GM18858 (cell line): ENCODE measurements at regions not wholly inside any gene's neighbourhood (a gene's known extent, or its start where the extent isn't known, plus 50 kb on each side); places are given as distances from the start of the nearest gene placed in this dataset.
"Not testable (repeated sequence)": the region's sequence is repeated elsewhere in the genome, so short reads cannot be mapped to it uniquely, and the experiment has no call there.

Source experiments
- ATAC-seq: cut with Tn5 transposase; IDR thresholded peaks from one replicate; pipeline ENCODE4 v1.9.1; 2021; ENCODE audit not compliant: unreplicated experiment

DNA sequence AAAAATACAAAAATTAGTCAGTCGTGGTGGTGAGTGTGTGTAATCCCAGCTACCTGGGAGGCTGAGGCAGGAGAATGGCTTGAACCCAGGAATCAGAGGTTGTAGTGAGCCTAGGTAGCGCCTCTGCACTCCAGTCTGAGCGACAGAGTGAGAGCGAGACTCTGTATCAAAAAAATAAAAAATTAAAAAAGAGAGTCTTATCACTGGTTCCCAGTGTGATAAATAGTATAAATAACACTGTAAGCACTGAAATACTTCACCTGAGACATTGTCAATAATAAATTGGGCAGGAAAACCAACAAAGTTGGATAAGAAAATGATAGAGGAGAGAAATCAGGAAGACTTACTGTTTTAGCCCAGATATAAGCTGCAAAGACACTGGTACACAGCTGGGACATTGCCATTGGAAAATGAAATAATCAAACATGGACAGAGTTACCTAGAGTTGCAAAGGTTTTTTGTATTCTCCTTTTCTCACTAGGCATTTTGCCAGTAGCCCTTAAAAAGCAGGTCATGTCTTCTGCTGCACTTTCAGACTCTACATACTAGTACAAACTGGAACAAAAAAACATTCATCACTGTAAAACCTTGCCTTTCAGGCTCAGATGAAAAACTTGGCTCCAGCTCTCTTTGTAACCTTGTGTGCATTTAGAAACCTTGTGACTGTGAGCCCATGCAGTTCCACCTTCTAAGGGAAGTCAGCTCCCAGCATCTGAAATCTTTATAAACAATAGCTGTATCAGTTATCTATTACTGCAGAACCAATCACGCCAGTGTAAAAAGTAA, 55.0 kb upstream of the PPP1R2C start:
- ATAC-seq: no peak

DNA sequence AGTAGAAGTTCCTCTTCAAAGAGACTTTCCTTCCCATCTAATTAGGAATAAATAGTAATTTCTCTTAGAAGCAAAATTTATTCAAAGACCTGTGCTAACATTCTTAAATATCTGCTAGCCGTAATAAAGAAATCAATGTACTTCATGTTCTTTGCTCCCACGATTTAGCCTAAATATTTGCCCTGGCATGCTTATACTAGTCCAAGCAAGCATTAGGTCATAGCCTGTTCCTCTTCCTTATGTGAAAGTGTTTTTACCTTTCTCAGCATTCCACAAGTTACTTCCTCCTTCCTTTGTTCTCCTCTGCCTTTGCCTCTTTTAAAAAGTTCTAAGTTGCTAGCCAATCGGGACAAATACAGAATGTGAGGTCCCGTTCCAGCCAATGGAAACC, 55.6 kb upstream of the PPP1R2C start:
- ATAC-seq: not testable (repeated sequence)

DNA sequence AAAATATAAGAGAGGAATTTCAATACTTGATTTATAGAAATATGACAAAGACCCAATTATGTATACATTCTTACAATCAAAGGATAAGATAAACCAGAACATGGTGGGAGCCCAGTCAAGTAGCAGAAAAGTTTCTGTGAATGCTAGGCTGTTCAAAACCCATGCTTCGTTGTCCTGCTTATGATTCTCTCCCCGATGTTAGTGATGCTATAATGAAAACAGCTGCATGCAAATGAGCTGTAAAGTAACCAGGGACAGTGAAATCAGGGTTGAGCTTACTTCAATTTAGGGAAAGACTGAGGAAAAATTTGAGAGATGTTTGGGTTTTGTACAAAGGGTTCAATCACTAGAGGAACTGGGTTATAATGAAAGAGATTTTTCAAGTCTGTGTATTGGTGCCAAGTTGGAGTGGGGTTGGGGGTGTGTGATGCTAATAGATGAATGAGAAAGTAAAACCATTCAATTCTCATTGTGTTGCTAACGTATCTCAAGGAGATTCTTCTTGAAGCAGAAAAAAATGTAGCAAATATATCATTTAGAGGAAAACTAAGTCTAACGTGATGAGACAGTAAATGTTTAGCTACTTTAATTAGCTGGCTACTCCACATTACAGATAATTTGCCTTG, 59.3 kb upstream of the PPP1R2C start:
- ATAC-seq: no peak

DNA sequence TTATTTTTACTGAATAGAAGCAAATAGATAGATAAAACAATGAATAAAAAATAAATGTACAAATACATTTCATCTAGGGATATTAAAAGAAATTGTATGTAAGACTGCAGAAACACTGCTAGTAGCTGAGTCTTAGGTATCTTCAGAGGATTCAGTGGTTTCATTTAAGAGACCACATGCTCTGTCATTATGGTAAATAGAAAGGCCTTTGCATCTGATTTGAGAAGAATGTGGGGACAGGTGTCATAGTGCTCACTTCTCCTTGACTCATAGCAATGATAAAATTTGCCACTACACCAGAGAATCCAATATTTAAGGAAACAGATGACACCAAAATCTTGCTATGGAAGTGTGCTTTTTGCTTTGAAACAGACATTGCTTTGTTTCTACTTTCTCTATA, 59.8 kb upstream of the PPP1R2C start:
- ATAC-seq: no peak

DNA sequence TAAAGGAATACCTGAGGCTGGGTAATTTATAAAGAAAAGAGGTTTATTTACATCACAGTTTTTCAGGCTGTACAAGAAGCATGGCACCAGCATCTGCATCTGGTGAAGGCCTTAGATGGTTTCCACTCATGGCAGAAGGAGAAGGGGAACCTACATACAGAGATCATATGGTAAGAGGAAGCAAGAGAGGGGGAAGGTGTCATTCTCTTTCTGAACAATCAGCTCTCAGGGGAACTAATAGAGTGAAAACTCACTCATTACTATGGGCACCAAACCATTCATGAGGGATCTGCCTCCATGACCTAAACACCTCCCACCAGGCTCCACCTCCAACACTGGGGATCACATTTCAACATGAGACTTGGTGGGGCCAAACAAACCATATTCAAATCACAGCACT, 61.7 kb upstream of the PPP1R2C start:
- ATAC-seq: no peak

DNA sequence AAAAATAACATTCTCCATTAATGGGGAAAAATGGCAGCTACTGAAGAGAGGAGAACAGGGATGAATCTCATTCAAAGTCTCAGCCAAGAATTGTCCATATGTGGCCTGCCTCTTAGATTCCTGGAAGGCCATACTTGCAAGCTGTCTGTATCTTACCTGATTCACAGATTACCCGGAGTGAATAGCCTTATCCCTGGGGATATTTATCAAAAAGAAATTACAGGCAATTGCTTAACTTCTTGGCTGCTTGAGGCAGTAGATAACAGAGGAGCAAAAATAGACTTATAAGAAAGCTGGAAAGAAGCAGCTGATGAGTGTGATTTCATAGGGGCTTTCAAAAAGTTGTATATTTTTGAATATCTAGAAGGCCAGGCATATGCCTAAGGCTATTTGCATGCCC, 68.8 kb upstream of the PPP1R2C start:
- no peak for ATAC-seq

DNA sequence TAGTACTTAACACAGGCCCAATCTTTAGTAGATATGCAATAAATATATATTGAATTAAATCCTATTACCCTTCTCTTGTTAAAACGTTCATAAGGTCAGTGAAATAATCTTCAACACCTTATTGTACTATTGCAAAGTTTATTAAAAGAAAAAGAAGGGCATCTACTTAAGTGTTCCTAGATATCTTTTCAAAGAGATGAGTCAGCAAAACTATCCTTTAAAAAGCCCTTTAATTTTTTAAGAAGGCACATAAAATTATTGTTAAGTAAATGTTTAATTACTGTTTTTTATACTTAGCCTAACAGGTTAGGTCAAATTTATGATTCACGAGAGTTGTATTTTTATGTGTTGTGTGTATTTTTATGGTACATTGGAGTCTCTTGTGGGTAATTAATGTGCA, 77.3 kb upstream of the PPP1R2C start:
- ATAC-seq: no peak

DNA sequence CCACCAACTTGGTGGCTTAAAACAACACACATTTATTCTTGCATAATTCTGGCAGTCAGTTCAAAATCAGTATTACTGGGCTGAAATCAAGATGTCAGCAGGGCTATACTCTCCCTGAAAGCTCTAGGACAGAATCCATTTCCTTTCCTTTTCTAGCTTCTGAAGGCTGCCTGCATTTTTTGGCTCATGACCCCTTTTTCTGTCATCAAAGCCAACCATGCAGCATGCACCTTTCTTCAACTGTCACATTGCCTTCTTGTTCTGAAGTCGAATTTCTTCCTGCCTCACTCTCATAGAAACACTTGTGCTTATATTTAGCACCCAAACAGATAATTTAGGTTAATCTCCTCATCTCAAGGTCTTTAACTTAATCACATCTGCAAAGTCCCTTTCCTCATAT, 79.8 kb upstream of the PPP1R2C start:
- no peak for ATAC-seq

DNA sequence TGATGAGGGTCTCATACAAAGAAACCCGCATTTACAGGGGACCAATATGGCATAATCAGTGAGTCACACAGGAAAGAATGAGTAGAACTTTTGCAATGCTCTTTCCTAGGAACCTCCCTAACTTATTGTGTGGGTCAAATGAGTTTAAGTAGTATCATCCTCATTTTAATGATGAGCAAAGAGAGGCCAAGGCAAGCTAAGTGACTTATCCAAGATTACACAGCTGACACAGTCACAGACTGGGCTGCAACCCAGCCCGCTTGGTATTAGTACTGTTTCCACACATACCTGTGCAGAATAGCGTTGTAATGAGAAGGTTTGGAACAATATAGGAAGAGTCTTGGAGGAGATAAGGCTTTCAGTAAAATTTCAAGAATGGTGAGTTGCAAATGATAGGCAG, 91.0 kb upstream of the PPP1R2C start:
- ATAC-seq: no peak

DNA sequence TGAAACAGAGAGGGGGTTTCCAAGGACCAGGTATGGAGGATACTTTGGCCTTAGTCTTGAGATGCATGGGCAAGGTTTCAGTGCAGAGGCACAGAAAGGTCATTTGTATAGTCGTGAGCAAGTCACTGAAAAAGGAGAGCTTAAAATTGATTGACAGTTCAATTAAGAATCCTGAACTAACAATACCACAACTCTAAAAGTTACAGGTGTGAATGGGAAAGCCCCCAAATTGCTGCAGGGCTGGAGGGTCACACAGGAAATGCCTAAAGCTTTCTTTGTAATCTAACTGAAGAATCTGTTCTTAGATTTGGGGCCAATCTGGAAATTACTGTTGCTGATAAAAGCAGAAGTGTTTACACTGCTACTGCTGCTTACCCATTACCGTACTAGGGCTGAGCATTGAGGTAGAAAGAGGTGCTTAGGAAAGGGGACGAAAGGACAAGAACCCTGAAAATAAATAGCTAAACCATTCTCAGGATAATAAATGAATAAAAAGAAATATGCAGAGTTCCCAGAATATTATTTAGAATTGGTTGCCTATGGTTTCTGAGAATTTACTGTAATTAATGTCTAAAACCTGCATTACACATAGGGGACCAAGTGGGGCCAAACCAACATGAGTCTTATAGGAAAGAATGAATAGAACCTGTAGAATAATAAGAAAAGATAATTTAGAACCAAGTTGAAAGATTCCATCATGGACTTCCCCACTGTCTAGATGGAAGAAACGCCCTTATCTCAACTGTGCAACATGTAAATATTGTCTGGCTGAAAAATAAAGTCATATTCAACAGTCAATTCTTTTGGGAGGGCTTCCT, 91.9 kb upstream of the PPP1R2C start:
- ATAC-seq: peak; percentile 89

DNA sequence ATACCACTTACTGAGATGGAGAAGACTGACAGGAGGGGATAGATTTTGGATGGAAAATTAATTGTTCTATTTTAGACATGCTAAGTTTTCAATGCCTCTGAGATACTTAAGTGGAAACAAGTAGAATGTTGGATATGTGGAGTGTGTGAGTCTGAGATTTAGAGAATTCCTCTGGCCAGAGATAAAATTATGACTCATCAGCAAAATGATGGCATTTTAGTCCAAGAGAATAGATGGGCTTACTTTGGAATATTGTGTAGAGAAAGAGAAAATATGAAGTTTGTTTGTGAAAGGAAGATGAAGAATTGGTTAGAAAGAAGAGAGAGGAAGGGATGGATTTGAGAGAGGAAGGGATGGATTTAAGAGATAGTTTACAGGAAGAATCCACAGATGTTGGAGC, 108.6 kb upstream of the PPP1R2C start:
- ATAC-seq: no peak

DNA sequence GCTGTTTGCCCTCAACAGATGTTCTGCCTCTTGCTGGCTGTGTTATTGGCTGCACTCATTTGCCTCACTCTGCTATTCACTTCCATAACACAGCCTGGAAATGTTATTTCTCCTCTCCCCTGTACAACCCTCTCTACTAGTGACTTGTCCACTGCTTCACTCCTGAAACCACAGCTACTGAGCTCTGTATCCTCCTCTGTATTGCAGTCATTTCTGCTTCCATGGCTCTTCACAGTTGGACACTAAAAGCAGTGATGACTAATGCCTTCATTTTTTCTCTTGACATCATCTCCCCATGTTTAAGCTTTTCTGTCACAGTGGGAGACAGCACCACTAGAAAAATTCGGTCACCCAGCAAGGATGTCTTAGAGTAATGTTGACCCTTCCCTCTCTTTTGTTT, 123.0 kb upstream of the PPP1R2C start:
- no peak for ATAC-seq

DNA sequence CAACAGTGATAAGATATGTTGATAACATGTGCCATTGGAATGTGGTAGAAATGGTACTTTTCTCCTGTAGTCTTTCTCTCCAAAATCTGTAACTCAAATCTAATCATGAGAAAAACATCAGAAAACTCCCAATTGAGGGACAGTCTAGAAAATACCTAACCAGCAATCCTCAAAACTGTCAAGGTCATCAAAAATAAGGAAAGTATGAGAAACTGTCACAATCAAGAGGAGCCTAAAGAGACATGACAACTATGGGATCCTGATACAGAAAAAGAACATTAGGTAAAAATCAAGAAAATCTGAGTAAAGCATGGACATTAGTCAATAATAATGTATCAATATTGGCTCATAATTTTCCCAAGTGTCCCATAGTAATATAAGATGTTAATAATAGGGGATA, 124.5 kb upstream of the PPP1R2C start:
- ATAC-seq: no peak

DNA sequence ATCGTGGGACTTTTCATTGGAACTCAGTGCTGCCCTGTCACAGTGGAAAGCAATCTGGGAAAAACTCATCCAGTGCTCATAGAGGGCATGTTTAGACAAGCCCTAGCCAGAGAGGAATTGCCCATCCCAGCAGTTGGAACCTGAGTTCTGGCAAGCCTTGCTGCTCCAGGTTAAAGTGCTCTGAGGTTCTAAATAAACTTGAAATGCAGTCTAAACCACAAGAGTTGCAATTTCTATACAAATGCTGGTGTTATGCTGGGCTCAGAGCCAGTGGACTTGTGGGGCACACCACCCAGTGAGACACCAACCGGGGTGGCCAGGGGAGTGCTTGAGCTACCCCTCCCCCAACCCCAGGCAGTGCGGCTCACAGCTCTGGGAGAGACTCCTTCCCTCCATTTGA, 142.8 kb upstream of the PPP1R2C start:
- ATAC-seq: no peak

DNA sequence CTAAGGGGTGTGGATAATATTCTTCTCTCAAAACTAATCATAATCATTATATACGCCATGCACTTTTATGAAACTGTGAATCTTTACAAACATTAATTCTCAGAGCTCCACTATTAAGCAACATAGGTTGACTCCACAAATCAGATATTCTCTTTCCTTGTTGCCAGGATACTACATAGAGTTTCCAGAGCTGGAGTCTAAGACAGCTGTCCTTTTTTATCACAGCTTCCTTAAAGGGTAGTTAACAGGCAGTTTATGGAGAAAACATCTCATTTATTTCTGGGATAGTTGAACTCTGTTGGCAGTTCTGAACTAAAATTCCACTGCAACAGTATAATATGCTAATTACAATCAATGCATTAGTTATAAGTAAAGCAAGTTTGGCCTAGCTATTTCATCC, 152.1 kb upstream of the PPP1R2C start:
- no peak for ATAC-seq

DNA sequence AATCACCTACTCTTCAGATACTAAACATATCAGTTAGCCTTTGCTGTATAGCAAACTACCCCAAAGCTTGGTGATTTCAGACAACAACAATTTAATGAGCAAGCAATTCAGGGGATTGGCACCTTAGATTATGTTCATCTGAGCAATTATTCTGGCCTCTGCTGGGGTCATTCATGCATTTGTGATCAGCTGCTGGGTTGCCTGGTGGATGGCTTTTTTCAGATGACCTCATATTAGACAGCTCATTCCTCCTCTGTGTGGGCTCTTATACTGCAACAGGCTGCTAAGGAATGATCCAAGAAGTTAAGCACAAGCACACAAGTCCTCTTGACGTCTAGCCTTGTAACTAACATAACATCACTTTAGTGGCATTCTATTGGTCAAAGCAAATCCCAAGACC, 153.0 kb upstream of the PPP1R2C start:
- ATAC-seq: no peak

DNA sequence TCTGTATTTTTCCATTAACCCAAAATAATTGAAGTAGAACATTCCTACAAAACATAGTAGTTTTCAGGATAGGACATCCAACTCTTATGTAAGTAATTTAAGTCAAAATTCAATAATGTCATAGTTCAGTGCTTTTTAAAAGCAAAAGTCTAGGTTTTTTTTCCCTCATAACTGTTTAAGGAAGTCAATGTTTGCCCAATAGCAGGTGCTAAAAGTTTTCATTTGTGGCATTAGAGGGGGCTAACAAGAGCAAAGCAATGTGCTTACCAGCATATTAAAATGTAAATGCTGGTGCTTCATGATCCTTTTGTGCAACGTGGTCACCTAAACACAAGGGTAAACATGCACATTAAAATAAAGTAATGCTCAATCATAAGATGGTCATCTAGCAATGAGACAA, 155.2 kb upstream of the PPP1R2C start:
- no peak for ATAC-seq

DNA sequence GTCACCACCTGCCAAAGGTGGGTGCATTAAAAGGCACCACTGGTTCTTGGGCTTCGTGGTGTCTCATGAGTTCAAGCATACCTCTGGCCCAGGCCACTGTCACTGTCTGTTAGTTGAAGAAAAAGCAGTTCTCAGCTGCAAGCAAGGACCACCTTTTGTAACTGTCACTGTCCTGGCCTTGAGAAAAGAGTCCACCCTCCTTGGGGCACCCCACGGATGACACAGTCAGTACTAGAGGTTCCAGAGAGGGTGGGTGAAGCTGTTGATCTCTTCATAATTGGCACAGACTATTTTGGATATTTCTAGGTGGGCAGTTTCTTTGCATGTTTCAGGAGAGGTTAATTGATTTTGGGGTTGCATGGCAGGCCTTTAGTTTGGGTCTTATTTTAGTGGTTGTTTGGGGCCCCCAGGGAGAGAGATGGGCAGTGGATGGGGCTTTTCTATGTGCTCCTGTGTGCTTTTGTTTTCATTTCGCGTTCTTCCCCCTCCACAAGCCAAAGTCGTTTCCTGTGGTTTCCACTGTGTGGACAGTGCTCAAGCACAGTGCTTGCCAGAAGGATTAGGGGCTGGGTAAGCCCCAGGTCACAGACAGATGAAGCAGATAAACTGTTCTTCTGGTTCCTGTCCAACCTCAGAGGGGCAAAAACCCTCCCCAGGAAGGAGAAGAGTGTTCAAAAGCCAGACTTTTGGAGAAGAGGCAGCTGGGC, 156.2 kb upstream of the PPP1R2C start:
- ATAC-seq: peak; percentile 94

DNA sequence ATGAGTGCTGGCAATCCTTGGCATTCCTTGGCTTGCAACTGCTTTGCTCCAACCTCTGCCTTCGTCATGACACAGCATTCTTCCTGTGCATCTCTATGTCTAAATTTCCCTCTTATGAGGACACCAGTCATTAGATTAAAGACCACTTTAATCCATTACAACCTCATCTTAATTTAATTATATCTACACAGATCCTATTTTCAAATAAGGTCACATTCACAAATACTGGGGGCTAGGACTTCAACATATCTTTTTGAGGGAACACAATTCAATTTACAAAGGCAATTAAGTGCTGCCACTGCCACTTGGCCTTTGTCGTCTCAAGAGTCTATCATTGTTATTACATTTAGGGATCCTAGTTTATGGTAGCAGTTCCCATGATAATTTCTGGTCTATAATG, 163.7 kb upstream of the PPP1R2C start:
- no peak for ATAC-seq

DNA sequence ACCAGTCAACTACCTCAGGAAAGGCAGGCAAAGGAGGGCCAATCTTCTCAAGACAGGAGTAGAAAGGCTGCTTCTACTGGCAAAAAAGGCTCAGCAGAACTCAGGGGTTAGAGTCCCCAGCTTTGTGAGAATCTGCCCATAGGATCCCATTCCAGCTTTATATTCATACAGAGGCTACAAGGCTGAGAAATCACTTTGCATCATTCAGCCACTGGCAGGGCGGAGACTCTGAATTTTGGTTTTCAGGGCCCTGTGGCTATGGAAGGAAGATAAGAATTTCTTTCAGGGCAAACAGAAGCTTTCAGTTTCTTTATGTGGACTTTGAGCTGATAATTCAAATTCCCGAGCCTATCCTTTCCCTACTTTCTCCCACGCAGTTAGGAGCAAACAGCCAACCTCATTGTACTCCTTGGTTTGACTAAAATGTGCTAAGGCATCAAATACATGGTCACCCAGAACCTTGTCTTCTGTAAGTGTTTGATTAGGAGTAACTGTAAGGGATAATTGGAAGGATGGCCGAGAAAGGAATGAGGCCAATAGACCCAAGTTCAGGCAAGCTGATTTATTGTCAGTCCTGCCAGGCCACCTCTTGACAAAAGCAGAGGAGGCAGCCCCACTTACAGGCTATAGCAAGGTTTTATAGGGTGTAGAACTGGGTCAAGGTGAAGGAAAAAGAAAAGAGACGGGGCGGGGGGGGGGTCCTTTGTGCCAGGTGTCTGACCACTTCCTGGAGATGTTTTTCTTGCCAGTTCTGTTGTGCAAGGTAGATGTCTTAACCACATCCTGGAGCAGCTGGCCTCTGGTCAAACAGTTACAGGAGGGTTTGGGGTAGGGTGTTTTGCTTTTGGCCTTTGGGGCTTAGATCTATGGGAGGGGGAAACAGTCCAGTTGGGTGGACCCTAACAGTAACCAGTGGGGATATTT, 165.3 kb upstream of the PPP1R2C start:
- peak; percentile 82 for ATAC-seq
